ENCODE measurements at regions not wholly inside any gene's neighbourhood (a gene's known extent, or its start where the extent isn't known, plus 50 kb on each side); places are given as distances from the start of the nearest gene placed in this dataset.

DNA sequence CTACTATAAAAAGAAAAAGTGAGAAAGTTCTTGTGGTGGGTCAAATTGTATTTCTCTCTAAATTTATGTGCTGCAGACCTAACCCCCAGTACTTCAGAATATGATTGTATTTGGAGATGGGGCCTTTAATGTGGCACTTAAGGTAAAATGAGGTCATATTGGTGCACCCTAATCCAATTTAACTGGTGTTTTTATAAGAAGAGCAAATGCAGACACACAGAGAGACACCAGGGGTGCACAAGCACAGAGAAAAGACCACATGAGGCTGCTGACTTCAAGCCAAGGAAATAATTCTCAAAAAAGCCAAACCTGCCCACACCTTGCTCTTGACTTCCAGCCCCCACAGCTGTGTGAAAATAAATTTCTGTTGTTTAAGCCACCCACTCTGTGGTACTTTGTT, 80.2 kb upstream of the HTR4 start:
- no peaks in the 10 kb centered on the region for H3K27me3 ChIP-seq (ENCODE audit: control insufficient read depth, insufficient read depth, low read length)
- no peak overlapping the region for H3K27ac ChIP-seq (ENCODE audit: low read depth in 2 of 2, low read length in 2 of 2)
- no peak overlapping the region for H3K9ac ChIP-seq (ENCODE audit: low read length in 3 of 3)
- no peaks in the 10 kb centered on the region for H3K9me3 ChIP-seq (ENCODE audit: control insufficient read depth in 2 of 3, insufficient read depth in 1 of 3, low read length in 3 of 3)
- no peak overlapping the region for H3K4me3 ChIP-seq (ENCODE audit: low read length in 3 of 3)
- H3K4me1 ChIP-seq (ENCODE audit: control insufficient read depth in 2 of 3, insufficient read depth in 2 of 3, low read depth in 1 of 3, low read length in 3 of 3), result no peaks in the 10 kb centered on the region
- TF ChIP-seq, protein P1, sequence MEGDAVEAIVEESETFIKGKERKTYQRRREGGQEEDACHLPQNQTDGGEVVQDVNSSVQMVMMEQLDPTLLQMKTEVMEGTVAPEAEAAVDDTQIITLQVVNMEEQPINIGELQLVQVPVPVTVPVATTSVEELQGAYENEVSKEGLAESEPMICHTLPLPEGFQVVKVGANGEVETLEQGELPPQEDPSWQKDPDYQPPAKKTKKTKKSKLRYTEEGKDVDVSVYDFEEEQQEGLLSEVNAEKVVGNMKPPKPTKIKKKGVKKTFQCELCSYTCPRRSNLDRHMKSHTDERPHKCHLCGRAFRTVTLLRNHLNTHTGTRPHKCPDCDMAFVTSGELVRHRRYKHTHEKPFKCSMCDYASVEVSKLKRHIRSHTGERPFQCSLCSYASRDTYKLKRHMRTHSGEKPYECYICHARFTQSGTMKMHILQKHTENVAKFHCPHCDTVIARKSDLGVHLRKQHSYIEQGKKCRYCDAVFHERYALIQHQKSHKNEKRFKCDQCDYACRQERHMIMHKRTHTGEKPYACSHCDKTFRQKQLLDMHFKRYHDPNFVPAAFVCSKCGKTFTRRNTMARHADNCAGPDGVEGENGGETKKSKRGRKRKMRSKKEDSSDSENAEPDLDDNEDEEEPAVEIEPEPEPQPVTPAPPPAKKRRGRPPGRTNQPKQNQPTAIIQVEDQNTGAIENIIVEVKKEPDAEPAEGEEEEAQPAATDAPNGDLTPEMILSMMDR (IDR thresholded peaks at IDR 0.05; ENCODE audit: borderline replicate concordance, extremely low read depth, insufficient read depth), result no peak
- DNase-seq (no peak), FAIRE-seq (no peak)
- H3K36me3 ChIP-seq (ENCODE audit: control insufficient read depth in 2 of 3, insufficient read depth in 3 of 3, low read length in 3 of 3), result no peaks in the 10 kb centered on the region
- intact Hi-C loops (cut with DNase I), result loop anchor here (10.0 kb wide), 3 partner anchors 290 to 390 kb away; no protein-coding TSS in a partner anchor

DNA sequence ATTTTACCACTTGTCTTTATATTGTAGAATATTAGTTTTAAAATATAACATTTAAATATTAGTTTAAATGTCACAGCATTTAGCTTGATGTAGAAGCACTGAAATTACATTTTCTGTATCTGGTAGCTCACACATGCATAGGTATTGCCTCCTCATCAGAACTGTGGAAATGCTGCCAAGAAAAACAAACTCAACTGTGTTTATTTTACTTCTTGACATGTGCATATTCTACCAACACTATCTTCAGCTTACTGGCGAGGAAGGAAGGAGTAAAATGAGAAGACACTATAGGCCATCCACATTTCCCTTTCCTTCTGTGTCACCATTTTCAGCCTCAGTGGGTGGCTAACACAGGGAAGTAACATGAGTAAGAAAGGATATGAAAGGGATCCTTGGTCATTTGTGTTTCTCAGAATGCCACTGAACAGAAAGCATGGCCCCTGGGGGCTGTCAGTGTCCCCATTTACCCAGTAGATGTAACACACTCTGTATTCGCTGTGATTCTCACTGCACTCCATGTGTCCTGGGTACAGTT, 81.0 kb upstream of the HTR4 start:
- no peaks in the 10 kb centered on the region for H3K27me3 ChIP-seq (ENCODE audit: control insufficient read depth, insufficient read depth, low read length)
- H3K9ac ChIP-seq (ENCODE audit: low read length in 3 of 3), result no peak overlapping the region
- TF ChIP-seq, protein P1 (IDR thresholded peaks at IDR 0.05; ENCODE audit: borderline replicate concordance, extremely low read depth, insufficient read depth), result no peak
- H3K27ac ChIP-seq (ENCODE audit: low read depth in 2 of 2, low read length in 2 of 2), result no peak overlapping the region
- DNase-seq (no peak), FAIRE-seq (no peak)
- H3K4me3 ChIP-seq (ENCODE audit: low read length in 3 of 3), result no peak overlapping the region
- H3K4me1 ChIP-seq (ENCODE audit: control insufficient read depth in 2 of 3, insufficient read depth in 2 of 3, low read depth in 1 of 3, low read length in 3 of 3), result no peaks in the 10 kb centered on the region
- intact Hi-C loops (cut with DNase I), result loop anchor here (10.0 kb wide), 3 partner anchors 291 to 389 kb away; no protein-coding TSS in a partner anchor
- H3K36me3 ChIP-seq (ENCODE audit: control insufficient read depth in 2 of 3, insufficient read depth in 3 of 3, low read length in 3 of 3), result no peaks in the 10 kb centered on the region
- no peaks in the 10 kb centered on the region for H3K9me3 ChIP-seq (ENCODE audit: control insufficient read depth in 2 of 3, insufficient read depth in 1 of 3, low read length in 3 of 3)

DNA sequence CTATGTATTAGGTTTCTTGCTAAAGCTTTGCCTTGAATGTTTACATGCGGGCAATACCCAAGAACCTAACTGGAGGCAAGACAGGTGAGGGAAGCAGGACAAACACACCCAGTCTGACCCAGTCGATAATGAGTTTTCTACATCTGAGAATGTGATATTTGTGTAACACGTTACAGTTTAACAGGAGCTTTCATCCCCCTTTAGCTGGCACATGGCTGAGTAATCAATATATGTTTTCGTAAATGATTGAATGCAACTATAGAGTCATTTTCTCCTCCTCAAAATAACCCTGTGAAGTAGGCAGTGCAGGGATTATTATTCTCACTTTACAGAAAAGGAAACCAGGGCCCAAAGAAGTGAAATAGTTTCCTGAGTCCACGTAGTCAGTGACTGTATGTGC, 84.7 kb upstream of the HTR4 start:
- TF ChIP-seq, protein P1 (IDR thresholded peaks at IDR 0.05; ENCODE audit: borderline replicate concordance, extremely low read depth, insufficient read depth), result no peak
- DNase-seq (no peak), FAIRE-seq (no peak)
- Histone ChIP-seq H3K36me3 (ENCODE audit: control insufficient read depth in 2 of 3, insufficient read depth in 3 of 3, low read length in 3 of 3) (no peaks in the 10 kb centered on the region), H3K4me3 (ENCODE audit: low read length in 3 of 3) (no peak overlapping the region), H3K9me3 (ENCODE audit: control insufficient read depth in 2 of 3, insufficient read depth in 1 of 3, low read length in 3 of 3) (no peaks in the 10 kb centered on the region), H3K9ac (ENCODE audit: low read length in 3 of 3) (no peak overlapping the region), H3K27ac (ENCODE audit: low read depth in 2 of 2, low read length in 2 of 2) (no peak overlapping the region), H3K4me1 (ENCODE audit: control insufficient read depth in 2 of 3, insufficient read depth in 2 of 3, low read depth in 1 of 3, low read length in 3 of 3) (no peaks in the 10 kb centered on the region), H3K27me3 (ENCODE audit: control insufficient read depth, insufficient read depth, low read length) (no peaks in the 10 kb centered on the region)
- intact Hi-C loops (cut with DNase I), result loop anchor here (10.0 kb wide), 3 partner anchors 294 to 386 kb away; no protein-coding TSS in a partner anchor

DNA sequence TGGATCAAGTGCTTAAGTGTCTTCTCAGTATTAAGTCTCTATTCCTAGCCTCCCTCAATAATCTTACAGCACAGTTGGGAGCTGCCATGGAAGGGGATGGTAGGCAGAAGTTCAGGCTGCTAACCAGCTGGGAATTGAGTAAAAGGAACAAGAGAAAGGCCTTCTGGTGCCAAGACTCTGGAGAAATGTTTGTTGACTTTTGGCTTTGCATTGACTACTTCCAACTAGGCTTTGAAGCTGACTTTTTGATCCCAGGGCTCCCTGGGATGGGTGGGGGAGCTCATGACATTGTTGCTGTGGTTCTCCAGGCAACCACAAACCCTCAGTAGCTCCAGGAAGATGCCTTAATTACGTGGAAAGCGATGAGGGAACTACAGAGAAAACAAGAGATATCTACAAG, 85.2 kb upstream of the HTR4 start:
- Histone ChIP-seq H3K27ac (ENCODE audit: low read depth in 2 of 2, low read length in 2 of 2) (no peak overlapping the region), H3K27me3 (ENCODE audit: control insufficient read depth, insufficient read depth, low read length) (no peaks in the 10 kb centered on the region), H3K4me3 (ENCODE audit: low read length in 3 of 3) (no peak overlapping the region), H3K4me1 (ENCODE audit: control insufficient read depth in 2 of 3, insufficient read depth in 2 of 3, low read depth in 1 of 3, low read length in 3 of 3) (no peaks in the 10 kb centered on the region), H3K9ac (ENCODE audit: low read length in 3 of 3) (no peak overlapping the region), H3K36me3 (ENCODE audit: control insufficient read depth in 2 of 3, insufficient read depth in 3 of 3, low read length in 3 of 3) (no peaks in the 10 kb centered on the region), H3K9me3 (ENCODE audit: control insufficient read depth in 2 of 3, insufficient read depth in 1 of 3, low read length in 3 of 3) (no peaks in the 10 kb centered on the region)
- intact Hi-C loops (cut with DNase I), result loop anchor here (10.0 kb wide), 3 partner anchors 295 to 385 kb away; no protein-coding TSS in a partner anchor
- FAIRE-seq (no peak), DNase-seq (no peak)
- TF ChIP-seq, protein P1 (IDR thresholded peaks at IDR 0.05; ENCODE audit: borderline replicate concordance, extremely low read depth, insufficient read depth), result no peak
